Body of pancreas (tissue), 4 donors: ENCODE measurements at regions not wholly inside any gene's neighbourhood (a gene's known extent, or its start where the extent isn't known, plus 50 kb on each side); places are given as distances from the start of the nearest gene placed in this dataset.

Experiments
- ATAC-seq: fragments of 150-250 bp; one replicate; pipeline ENCODE4 v1.9.1; 2016
- DNase-seq, 4 donors: peaks; one replicate each; pipeline ENCODE4 v3.0.0-alpha.2; 2019
- H3K27ac ChIP-seq, 4 donors: fragments of 200-600 bp; sonication (generic); 1 replicate in 3 of 4; 2 replicates in 1 of 4; pipeline versions ENCODE4 v1.5.1 to v1.6.1; 2016 to 2019; ENCODE audit warnings: mild to moderate bottlenecking in 1 of 4, mixed read lengths in 1 of 4, moderate library complexity in 1 of 4
- H3K27me3 ChIP-seq, 2 donors: fragments of 200-600 bp; sonication (generic); one replicate each; pipeline ENCODE4 v1.6.0; 2016; ENCODE audit warnings: mild to moderate bottlenecking in 1 of 2
- H3K36me3 ChIP-seq, 2 donors: fragments of 200-600 bp; sonication (generic); replicated peaks in 1 of 2; 2 replicates each; pipeline ENCODE4 v1.5.1; 2016; ENCODE audit warnings: low read depth in 2 of 2; ENCODE audit not compliant: insufficient read depth in 1 of 2
- H3K4me1 ChIP-seq: fragments of 200-600 bp; sonication (generic); one replicate; pipeline ENCODE4 v1.6.0; 2016
- H3K4me3 ChIP-seq, 2 donors: fragments of 200-600 bp; sonication (generic); 1 replicate in 1 of 2; 2 replicates in 1 of 2; pipeline ENCODE4 v1.5.1; 2016 to 2019
- H3K9me3 ChIP-seq, 3 donors: fragments of 200-600 bp; sonication (generic); 1 replicate in 2 of 3; 2 replicates in 1 of 3; pipeline ENCODE4 v1.5.1; 2016
- CTCF ChIP-seq, 7 experiments: fragments of 450-650 bp in 4 of 7; fragments of 200-600 bp in 3 of 7; sonication (generic) in 3 of 7; IDR thresholded peaks; one replicate each; pipeline ENCODE4 v1.5.1; 2016 to 2019; ENCODE audit warnings: antibody characterized with exemption in 7 of 7
- POLR2A ChIP-seq, 3 donors: fragments of 450-650 bp; IDR thresholded peaks; one replicate each; pipeline ENCODE4 v1.6.1; 2016; ENCODE audit warnings: antibody characterized with exemption in 3 of 3, mild to moderate bottlenecking in 2 of 3
- WGBS, 2 donors: methylation state at CpG; one replicate each; pipeline ENCODE4 v1.1.5; 2017; 5-methylcytosine and 5-hydroxymethylcytosine counted together
- intact Hi-C: fragments of 100-400 bp; cut with DNase I; formaldehyde crosslinking; loops from one replicate; pipeline ENCODE4 v1.15.1; 2023

GRCh38 chr18:27713037-27713737, 463.7 kb downstream of the CDH2 start:
- no peak for DNase-seq
- intact Hi-C loops = no loop called here
- Histone ChIP-seq H3K27me3 (no peaks in the 10 kb centered on the region), H3K4me3 (no peak overlapping the region), H3K36me3 (no peaks in the 10 kb centered on the region), H3K4me1 (no peaks in the 10 kb centered on the region), H3K27ac (no peak overlapping the region), H3K9me3 (peaks cover 0 to 4% (median 0%) of the 10 kb centered on the region in 3 donors)
- 29 to 38% methylated on average over 2 of the region's 2 CpGs for WGBS, 2 donors
- no peak for ATAC-seq
- no peak for TF ChIP-seq POLR2A (IDR thresholded peaks at IDR 0.05)
- TF ChIP-seq CTCF (IDR thresholded peaks at IDR 0.05) = no peak

GRCh38 chr18:27712066-27712465, 464.9 kb downstream of the CDH2 start:
- H3K27me3 ChIP-seq = no peaks in the 10 kb centered on the region
- H3K4me3 ChIP-seq = no peak overlapping the region
- peaks cover 0 to 4% (median 0%) of the 10 kb centered on the region in 3 donors for H3K9me3 ChIP-seq
- no peaks in the 10 kb centered on the region for H3K4me1 ChIP-seq
- TF ChIP-seq POLR2A (IDR thresholded peaks at IDR 0.05) (no peak), CTCF (IDR thresholded peaks at IDR 0.05) (no peak)
- intact Hi-C loops = no loop called here
- ATAC-seq (no peak), DNase-seq (no peak)
- 20 to 54% methylated on average over 2 of the region's 2 CpGs for WGBS, 2 donors
- H3K36me3 ChIP-seq = no peaks in the 10 kb centered on the region
- H3K27ac ChIP-seq = no peak overlapping the region

GRCh38 chr18:27711382-27711781, 465.5 kb downstream of the CDH2 start:
- DNase-seq (no peak), ATAC-seq (no peak)
- intact Hi-C loops = no loop called here
- Histone ChIP-seq H3K27ac (no peak overlapping the region), H3K36me3 (no peaks in the 10 kb centered on the region), H3K27me3 (no peaks in the 10 kb centered on the region), H3K4me1 (no peaks in the 10 kb centered on the region), H3K4me3 (no peak overlapping the region), H3K9me3 (peaks cover 0 to 4% (median 0%) of the 10 kb centered on the region in 3 donors)
- TF ChIP-seq POLR2A (IDR thresholded peaks at IDR 0.05) = no peak
- no peak for TF ChIP-seq CTCF (IDR thresholded peaks at IDR 0.05)

- Histone ChIP-seq H3K9me3 (peaks cover 0 to 4% (median 0%) of the 10 kb centered on the region in 3 donors), H3K27ac (no peak overlapping the region), H3K4me3 (no peak overlapping the region), H3K4me1 (no peaks in the 10 kb centered on the region), H3K36me3 (no peaks in the 10 kb centered on the region), H3K27me3 (no peaks in the 10 kb centered on the region)
- DNase-seq = no peak
- no peak for TF ChIP-seq POLR2A (IDR thresholded peaks at IDR 0.05)
- no peak for TF ChIP-seq CTCF (IDR thresholded peaks at IDR 0.05)
- WGBS, 2 donors = 50 to 79% methylated on average over 1 of the region's 1 CpG
- no peak for ATAC-seq
- intact Hi-C loops = no loop called here
Measured at GRCh38 chr18:27709344-27709743, 467.6 kb downstream of the CDH2 start.

- Histone ChIP-seq H3K27ac (no peak overlapping the region), H3K4me3 (no peak overlapping the region), H3K27me3 (no peaks in the 10 kb centered on the region), H3K4me1 (no peaks in the 10 kb centered on the region), H3K9me3 (peaks cover 0 to 4% (median 0%) of the 10 kb centered on the region in 3 donors), H3K36me3 (no peaks in the 10 kb centered on the region)
- 50 to 63% methylated on average over 1 of the region's 1 CpG for WGBS, 2 donors
- DNase-seq (no peak), ATAC-seq (no peak)
- intact Hi-C loops = no loop called here
- TF ChIP-seq CTCF (IDR thresholded peaks at IDR 0.05) (no peak), POLR2A (IDR thresholded peaks at IDR 0.05) (no peak)
Measured at GRCh38 chr18:27707201-27707600, 469.7 kb downstream of the CDH2 start.
